H1 (cell line): ENCODE measurements at regions not wholly inside any gene's neighbourhood (a gene's known extent, or its start where the extent isn't known, plus 50 kb on each side); places are given as distances from the start of the nearest gene placed in this dataset.

Source experiments
- CEBPB ChIP-seq: IDR thresholded peaks from 2 replicates; pipeline ENCODE4 v1.6.1; 2012; ENCODE audit warnings: low read depth, low read length
- GABPA ChIP-seq: IDR thresholded peaks from 2 replicates; pipeline ENCODE4 v1.6.1; 2011; ENCODE audit warnings: mild to moderate bottlenecking, low read length, moderate library complexity, borderline replicate concordance; ENCODE audit not compliant: insufficient read depth
- HDAC6 ChIP-seq: IDR thresholded peaks from one replicate; pipeline ENCODE4 v1.7.1; 2012; ENCODE audit warnings: low read depth, mild to moderate bottlenecking, inconsistent platforms, low read length, moderate library complexity
- MAFK ChIP-seq: IDR thresholded peaks from 2 replicates; pipeline ENCODE4 v1.6.1; 2012; ENCODE audit warnings: low read depth, mild to moderate bottlenecking, improper control_type of control experiment, low read length
- RAD21 ChIP-seq, 2 experiments: IDR thresholded peaks in 1 of 2; conservative IDR thresholded peaks in 1 of 2; 2 replicates each; pipeline ENCODE4 v1.6.1; 2011; ENCODE audit warnings: low read depth in 2 of 2, low read length in 2 of 2, improper control_type of control experiment in 1 of 2, inconsistent platforms in 1 of 2, mild to moderate bottlenecking in 1 of 2, moderate library complexity in 1 of 2
- SIN3A ChIP-seq, 2 experiments: IDR thresholded peaks in 1 of 2; conservative IDR thresholded peaks in 1 of 2; 2 replicates each; pipeline ENCODE4 v1.6.1; 2011 to 2012; ENCODE audit warnings: low read length in 2 of 2, improper control_type of control experiment in 1 of 2, low read depth in 1 of 2, mild to moderate bottlenecking in 1 of 2

DNA sequence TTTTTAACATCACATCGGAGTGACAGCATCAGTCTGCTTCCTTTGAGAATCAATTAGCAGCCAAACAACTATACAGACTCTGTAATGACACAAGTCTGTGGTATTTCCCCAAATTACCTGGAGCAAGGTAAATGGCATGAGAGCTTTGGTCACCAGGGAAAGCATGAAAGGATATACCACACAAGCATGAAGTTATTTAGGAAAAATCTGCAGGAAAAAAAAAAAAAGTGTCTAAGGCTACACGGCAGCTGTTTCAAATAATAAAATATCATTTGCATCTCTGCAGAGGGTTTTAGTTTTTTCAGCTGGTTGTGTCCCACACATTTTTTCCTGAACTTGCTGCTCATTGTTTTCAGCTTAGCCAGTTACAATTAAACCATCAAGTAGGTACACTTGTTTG is 234.7 kb downstream of the TTLL7 start:
- TF ChIP-seq GABPA (no peak), HDAC6 (no peak), MAFK (no peak), SIN3A (conservative IDR thresholded peaks at IDR 0.05 in 1 of 2, IDR thresholded peaks at IDR 0.05 in 1 of 2; ENCODE audit: low read depth in 1 of 2, low read length in 2 of 2) (no peak), CEBPB (no peak), RAD21 (IDR thresholded peaks at IDR 0.05 in 1 of 2, conservative IDR thresholded peaks at IDR 0.05 in 1 of 2; ENCODE audit: low read depth in 2 of 2, low read length in 2 of 2) (no peak)
